HG03342 (cell line): ENCODE measurements at regions not wholly inside any gene's neighbourhood (a gene's known extent, or its start where the extent isn't known, plus 50 kb on each side); places are given as distances from the start of the nearest gene placed in this dataset.

Experiments
- ATAC-seq: cut with Tn5 transposase; IDR thresholded peaks from one replicate; pipeline ENCODE4 v1.9.1; 2021; ENCODE audit warnings: mild to moderate bottlenecking, moderate library complexity; ENCODE audit not compliant: unreplicated experiment

- no peak for ATAC-seq
Observed at GRCh38 chr20:21808863-21809664, 103.6 kb downstream of the PAX1 start.

- ATAC-seq, result no peak
Observed at GRCh38 chr20:21808139-21808538, 102.7 kb downstream of the PAX1 start.

- no peak for ATAC-seq
Observed at GRCh38 chr20:21804802-21805201, 99.3 kb downstream of the PAX1 start.

GRCh38 chr20:21801193-21801592 lies 95.7 kb downstream of the PAX1 start:
- ATAC-seq, result no peak

- no peak for ATAC-seq
Observed at GRCh38 chr20:21798384-21798783, 92.9 kb downstream of the PAX1 start.

- ATAC-seq, result no peak
Observed at GRCh38 chr20:21796059-21796458, 90.6 kb downstream of the PAX1 start.

- ATAC-seq, result no peak
Observed at GRCh38 chr20:21788082-21788481, 82.6 kb downstream of the PAX1 start.

- ATAC-seq, result no peak
Observed at GRCh38 chr20:21781446-21782075, 76.1 kb downstream of the PAX1 start.

- ATAC-seq, result no peak
Observed at GRCh38 chr20:21780528-21780927, 75.1 kb downstream of the PAX1 start.
